ENCODE measurements at regions not wholly inside any gene's neighbourhood (a gene's known extent, or its start where the extent isn't known, plus 50 kb on each side); places are given as distances from the start of the nearest gene placed in this dataset.
"Not testable (repeated sequence)": the region's sequence is repeated elsewhere in the genome, so short reads cannot be mapped to it uniquely, and the experiment has no call there.

DNA sequence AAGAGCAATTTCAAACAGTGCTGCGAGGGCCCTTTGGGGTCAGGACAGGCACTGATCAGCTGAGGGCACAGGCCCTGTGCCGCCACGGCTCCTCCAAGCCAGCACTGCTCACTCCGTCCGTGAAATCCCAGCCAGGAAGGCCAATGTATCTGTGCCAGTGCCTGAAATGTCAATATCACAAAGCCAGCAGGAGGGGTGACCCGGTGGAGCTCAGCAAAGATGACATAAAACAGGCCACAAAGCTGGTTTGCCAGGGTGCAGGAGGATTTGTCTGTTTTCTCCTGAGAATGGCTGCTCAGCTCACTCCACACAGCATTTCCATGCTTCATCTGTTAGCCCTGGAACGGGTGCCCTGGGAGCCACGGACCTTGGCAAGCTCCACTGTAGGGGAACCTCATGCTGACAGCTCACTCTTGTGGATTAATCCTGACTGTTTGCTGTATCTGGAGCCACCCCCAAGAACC is 192.5 kb upstream of the SULF2 start:
- not testable (repeated sequence) for TF ChIP-seq POLR2A (IDR thresholded peaks at IDR 0.05; ENCODE audit: low read depth); EP300 (IDR thresholded peaks at IDR 0.05)
- TF ChIP-seq, protein P1, sequence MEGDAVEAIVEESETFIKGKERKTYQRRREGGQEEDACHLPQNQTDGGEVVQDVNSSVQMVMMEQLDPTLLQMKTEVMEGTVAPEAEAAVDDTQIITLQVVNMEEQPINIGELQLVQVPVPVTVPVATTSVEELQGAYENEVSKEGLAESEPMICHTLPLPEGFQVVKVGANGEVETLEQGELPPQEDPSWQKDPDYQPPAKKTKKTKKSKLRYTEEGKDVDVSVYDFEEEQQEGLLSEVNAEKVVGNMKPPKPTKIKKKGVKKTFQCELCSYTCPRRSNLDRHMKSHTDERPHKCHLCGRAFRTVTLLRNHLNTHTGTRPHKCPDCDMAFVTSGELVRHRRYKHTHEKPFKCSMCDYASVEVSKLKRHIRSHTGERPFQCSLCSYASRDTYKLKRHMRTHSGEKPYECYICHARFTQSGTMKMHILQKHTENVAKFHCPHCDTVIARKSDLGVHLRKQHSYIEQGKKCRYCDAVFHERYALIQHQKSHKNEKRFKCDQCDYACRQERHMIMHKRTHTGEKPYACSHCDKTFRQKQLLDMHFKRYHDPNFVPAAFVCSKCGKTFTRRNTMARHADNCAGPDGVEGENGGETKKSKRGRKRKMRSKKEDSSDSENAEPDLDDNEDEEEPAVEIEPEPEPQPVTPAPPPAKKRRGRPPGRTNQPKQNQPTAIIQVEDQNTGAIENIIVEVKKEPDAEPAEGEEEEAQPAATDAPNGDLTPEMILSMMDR (IDR thresholded peaks at IDR 0.05), result not testable (repeated sequence)
